H1 (cell line): ENCODE measurements at regions not wholly inside any gene's neighbourhood (a gene's known extent, or its start where the extent isn't known, plus 50 kb on each side); places are given as distances from the start of the nearest gene placed in this dataset.

Experiments
- CTCF ChIA-PET: fragments of 300-600 bp; sonication (Branson Sonifier 250); formaldehyde crosslinking; loops from one replicate; lab custom pipeline; 2021; ENCODE audit not compliant: partially characterized antibody; lab: Charles Lee
- POLR2A ChIA-PET: fragments of 300-600 bp; sonication (Branson Sonifier 250); formaldehyde crosslinking; loops from one replicate; lab custom pipeline; 2021; ENCODE audit warnings: inconsistent platforms; ENCODE audit not compliant: partially characterized antibody; lab: Charles Lee
- DNase-seq, 2 experiments: peaks; one replicate each; pipeline versions ENCODE4 v3.0.0 to v3.0.0-alpha.2; 2010 to 2022; ENCODE audit warnings: low spot score in 2 of 2, low read depth in 1 of 2, mixed read lengths in 1 of 2
- FAIRE-seq: peaks from 2 replicates; lab custom pipeline; 2011; peaks lifted over from hg19 to GRCh38; lab: Jason Lieb, UNC
- H2AFZ ChIP-seq: 2 replicates; pipeline ENCODE4 v1.8.1; 2012; ENCODE audit warnings: low read length, inconsistent platforms
- H2AK5ac ChIP-seq: 2 replicates; pipeline ENCODE4 v1.6.1; 2013; ENCODE audit warnings: low read depth, low read length
- H2BK120ac ChIP-seq: replicated peaks from 2 replicates; pipeline ENCODE3; 2013; ENCODE audit warnings: low read depth, low read length, inconsistent platforms
- H2BK12ac ChIP-seq: 2 replicates; pipeline ENCODE4 v1.6.1; 2013; ENCODE audit warnings: low read depth, low read length
- H2BK15ac ChIP-seq: 2 replicates; pipeline ENCODE4 v1.6.1; 2013; ENCODE audit warnings: low read length
- H2BK20ac ChIP-seq: 2 replicates; pipeline ENCODE4 v1.6.1; 2013; ENCODE audit warnings: low read length
- H2BK5ac ChIP-seq: 2 replicates; pipeline ENCODE4 v1.6.1; 2013; ENCODE audit warnings: low read depth, low read length
- H3K14ac ChIP-seq: 2 replicates; pipeline ENCODE4 v1.6.1; 2013; ENCODE audit warnings: inconsistent platforms; ENCODE audit not compliant: insufficient read length
- H3K18ac ChIP-seq: 2 replicates; pipeline ENCODE4 v1.6.1; 2013; ENCODE audit warnings: low read length; ENCODE audit errors: extremely low read depth
- H3K23ac ChIP-seq: 2 replicates; pipeline ENCODE4 v1.6.1; 2013; ENCODE audit warnings: inconsistent platforms; ENCODE audit not compliant: insufficient read length
- H3K23me2 ChIP-seq: 2 replicates; pipeline ENCODE4 v1.6.1; 2013; ENCODE audit warnings: low read depth, low read length
- H3K27ac ChIP-seq: 2 replicates; pipeline ENCODE4 v1.6.1; 2011; ENCODE audit warnings: low read depth, low read length, inconsistent platforms
- H3K27me3 ChIP-seq, 4 experiments: replicated peaks in 1 of 4; 1 replicate in 1 of 4; 2 replicates in 3 of 4; pipeline versions ENCODE4 v1.6.1 to v1.8.1; 2011 to 2013; ENCODE audit warnings: low read length in 3 of 4, mild to moderate bottlenecking in 3 of 4, inconsistent platforms in 2 of 4, mixed read lengths in 2 of 4, moderate library complexity in 1 of 4; ENCODE audit not compliant: control insufficient read depth in 3 of 4, insufficient read depth in 3 of 4; ENCODE audit errors: extremely low read depth in 1 of 4
- H3K36me3 ChIP-seq, 4 experiments: 2 replicates each; pipeline versions ENCODE4 v1.6.1 to v1.8.1; 2011 to 2013; ENCODE audit warnings: mild to moderate bottlenecking in 4 of 4, low read length in 3 of 4, moderate library complexity in 2 of 4, control low read depth in 1 of 4, inconsistent platforms in 1 of 4; ENCODE audit not compliant: insufficient read depth in 4 of 4, control insufficient read depth in 2 of 4
- H3K4ac ChIP-seq: replicated peaks from 2 replicates; pipeline ENCODE3; 2013; ENCODE audit warnings: low read length, low read depth, mixed read lengths, inconsistent platforms; ENCODE audit not compliant: insufficient read length
- H3K4me1 ChIP-seq, 4 experiments: replicated peaks in 1 of 4; 1 replicate in 1 of 4; 2 replicates in 3 of 4; pipeline versions ENCODE4 v1.6.1 to v1.8.1; 2011 to 2013; ENCODE audit warnings: low read length in 3 of 4, inconsistent platforms in 2 of 4, mixed read lengths in 1 of 4; ENCODE audit not compliant: insufficient read depth in 4 of 4, control insufficient read depth in 3 of 4
- H3K4me2 ChIP-seq, 2 experiments: 2 replicates each; pipeline versions ENCODE4 v1.6.1 to v1.8.1; 2011 to 2013; ENCODE audit warnings: low read depth in 2 of 2, low read length in 2 of 2, control low read depth in 1 of 2, inconsistent platforms in 1 of 2, mild to moderate bottlenecking in 1 of 2; ENCODE audit not compliant: insufficient read depth in 1 of 2
- H3K4me3 ChIP-seq, 4 experiments: fragments of 200-600, 300-600 bp in 1 of 4; sonication (generic), shearing (Covaris generic), sonication (Bioruptor Twin) in 1 of 4; 2 replicates each; pipeline versions ENCODE4 v1.5.1 to v1.8.1; 2011 to 2016; ENCODE audit warnings: low read length in 4 of 4, low read depth in 3 of 4, control low read depth in 2 of 4, inconsistent platforms in 2 of 4, mild to moderate bottlenecking in 2 of 4, mixed read lengths in 1 of 4, moderate library complexity in 1 of 4; ENCODE audit not compliant: insufficient read depth in 2 of 4; ENCODE audit errors: extremely low read depth in 1 of 4
- H3K56ac ChIP-seq: replicated peaks from 2 replicates; pipeline ENCODE3; 2013; ENCODE audit warnings: low read depth, mild to moderate bottlenecking, mixed read lengths, low read length, inconsistent platforms; ENCODE audit not compliant: insufficient read length
- H3K79me1 ChIP-seq: 2 replicates; pipeline ENCODE4 v1.6.1; 2013; ENCODE audit warnings: low read depth, low read length, control low read depth
- H3K79me2 ChIP-seq, 2 experiments: 2 replicates each; pipeline versions ENCODE4 v1.6.1 to v1.8.1; 2012 to 2013; ENCODE audit warnings: low read length in 2 of 2, mild to moderate bottlenecking in 2 of 2, inconsistent platforms in 1 of 2; ENCODE audit not compliant: insufficient read depth in 2 of 2, control insufficient read depth in 1 of 2
- H3K9ac ChIP-seq, 4 experiments: replicated peaks in 1 of 4; 1 replicate in 1 of 4; 2 replicates in 3 of 4; pipeline versions ENCODE4 v1.6.1 to v1.8.1; 2011 to 2013; ENCODE audit warnings: low read depth in 3 of 4, low read length in 3 of 4, control low read depth in 2 of 4, mild to moderate bottlenecking in 2 of 4, moderate library complexity in 2 of 4, inconsistent platforms in 1 of 4; ENCODE audit errors: extremely low read depth in 1 of 4
- H3K9me3 ChIP-seq, 2 experiments: 2 replicates each; pipeline versions ENCODE4 v1.6.1 to v1.8.1; 2012 to 2013; ENCODE audit warnings: mild to moderate bottlenecking in 2 of 2, moderate library complexity in 2 of 2, control low read depth in 1 of 2, inconsistent platforms in 1 of 2, low read depth in 1 of 2, low read length in 1 of 2, mixed read lengths in 1 of 2; ENCODE audit not compliant: insufficient read depth in 2 of 2
- H4K20me1 ChIP-seq, 2 experiments: replicated peaks in 1 of 2; 2 replicates each; pipeline versions ENCODE3 to v1.8.1; 2011 to 2013; ENCODE audit warnings: inconsistent platforms in 2 of 2, low read length in 2 of 2, mild to moderate bottlenecking in 1 of 2; ENCODE audit not compliant: insufficient read depth in 2 of 2, control insufficient read depth in 1 of 2
- H4K5ac ChIP-seq: 2 replicates; pipeline ENCODE4 v1.6.1; 2013; ENCODE audit warnings: low read length, low read depth, mixed read lengths, inconsistent platforms; ENCODE audit not compliant: insufficient read length
- H4K8ac ChIP-seq: 2 replicates; pipeline ENCODE4 v1.8.0; 2013; ENCODE audit warnings: mild to moderate bottlenecking, moderate library complexity, low read length, inconsistent platforms; ENCODE audit not compliant: insufficient read depth; ENCODE audit errors: extremely low read depth
- H4K91ac ChIP-seq: replicated peaks from 2 replicates; pipeline ENCODE3; 2013; ENCODE audit warnings: low read length, mixed read lengths, inconsistent platforms; ENCODE audit not compliant: insufficient read length
- ASH2L ChIP-seq: fragments of 200-600, 300-600 bp; sonication (generic); IDR thresholded peaks from one replicate; pipeline ENCODE4 v1.7.1; 2017; ENCODE audit warnings: low read length
- CHD1 ChIP-seq: IDR thresholded peaks from 2 replicates; pipeline ENCODE4 v1.6.1; 2012; ENCODE audit warnings: low read depth, low read length, improper control_type of control experiment
- FOSL1 ChIP-seq: IDR thresholded peaks from 2 replicates; pipeline ENCODE4 v1.6.1; 2011; ENCODE audit warnings: mild to moderate bottlenecking, low read depth, low read length, moderate library complexity; ENCODE audit not compliant: insufficient read depth
- KDM4A ChIP-seq: IDR thresholded peaks from one replicate; pipeline ENCODE4 v1.7.1; 2012; ENCODE audit warnings: low read depth, mild to moderate bottlenecking, moderate library complexity, low read length, inconsistent platforms; ENCODE audit not compliant: severe bottlenecking
- PHF8 ChIP-seq: fragments of 200-600 bp; sonication (generic); conservative IDR thresholded peaks from 2 replicates; pipeline ENCODE4 v1.7.1; 2012; ENCODE audit warnings: low read depth, mild to moderate bottlenecking, inconsistent platforms, low read length, moderate library complexity
- SIX5 ChIP-seq: IDR thresholded peaks from 2 replicates; pipeline ENCODE4 v1.6.1; 2011; ENCODE audit warnings: mild to moderate bottlenecking, low read depth, low read length
- SP2 ChIP-seq: IDR thresholded peaks from 2 replicates; pipeline ENCODE4 v1.6.1; 2012; ENCODE audit warnings: mild to moderate bottlenecking, low read length, inconsistent platforms
- ZNF274 ChIP-seq: IDR thresholded peaks from 2 replicates; pipeline ENCODE4 v1.7.0; 2012; ENCODE audit warnings: low read length, borderline replicate concordance; ENCODE audit errors: extremely low read depth
- WGBS, 2 experiments: shearing (Covaris generic) in 1 of 2; methylation state at CpG; one replicate each; pipeline versions ENCODE4 v1.1.6 to v1.1.7; 2013 to 2015; ENCODE audit warnings: low lambda C conversion rate in 2 of 2, mixed read lengths in 2 of 2, inconsistent platforms in 1 of 2, low coverage in 1 of 2, missing lambda C conversion rate in 1 of 2; ENCODE audit not compliant: insufficient replicate concordance in 2 of 2, insufficient coverage in 1 of 2, insufficient read length in 1 of 2; ENCODE audit errors: extremely low coverage in 1 of 2, missing lambda C conversion rate in 1 of 2; 5-methylcytosine and 5-hydroxymethylcytosine counted together

DNA sequence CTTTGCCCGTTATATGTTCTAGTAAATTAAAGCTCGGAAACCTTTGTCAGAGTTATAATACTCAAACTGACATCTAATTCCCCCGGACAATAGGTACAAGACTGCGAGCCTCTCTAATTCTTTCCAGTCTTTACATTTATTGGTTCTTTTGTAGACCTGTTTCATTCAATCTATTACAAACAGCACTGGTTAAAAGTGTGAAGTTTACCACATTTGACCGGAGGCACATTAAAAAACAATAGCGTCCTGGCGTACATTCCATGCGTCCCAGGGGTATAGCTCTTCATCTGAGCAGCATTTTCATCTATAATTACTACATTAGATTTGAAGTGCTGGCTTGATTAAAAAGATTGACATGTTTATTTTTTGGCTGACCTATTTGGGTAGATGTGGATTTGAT is 49.9 kb upstream of the TENM3 start:
- DNase-seq, result no peak
- H3K36me3 ChIP-seq, result no peaks in the 10 kb centered on the region; a peak in 1 of 8 replicates
- no peak overlapping the region for H2BK5ac ChIP-seq
- no peak overlapping the region for H3K18ac ChIP-seq
- peaks cover 4% of the 10 kb centered on the region for H3K79me1 ChIP-seq
- H2BK120ac ChIP-seq, result no peak overlapping the region
- no peak overlapping the region for H3K14ac ChIP-seq
- no peak for FAIRE-seq
- no peak overlapping the region for H2BK15ac ChIP-seq
- 94% methylated on average over 8 of the region's 8 CpGs; no CpG with 5 or more reads in 1 of the 2 experiments for WGBS, 2 experiments
- no peak overlapping the region for H3K4ac ChIP-seq
- H4K5ac ChIP-seq, result no peak overlapping the region
- peaks cover 0 to 19% of the 10 kb centered on the region in 2 experiments; a peak in 2 of 4 replicates for H3K79me2 ChIP-seq
- no peak overlapping the region for H4K8ac ChIP-seq
- ChIA-PET CTCF (no interaction called here), POLR2A (no interaction called here)
- peaks cover 0 to 4% (median 2%) of the 10 kb centered on the region in 4 experiments; a peak in 2 of 7 replicates for H3K4me1 ChIP-seq
- H4K91ac ChIP-seq, result no peak overlapping the region
- peaks cover 0 to 4% of the 10 kb centered on the region in 2 experiments for H4K20me1 ChIP-seq
- H3K9ac ChIP-seq, result no peak overlapping the region
- H3K56ac ChIP-seq, result no peak overlapping the region
- no peak overlapping the region for H3K4me3 ChIP-seq
- H3K9me3 ChIP-seq, result no peaks in the 10 kb centered on the region
- no peak overlapping the region for H3K23ac ChIP-seq
- no peak overlapping the region for H3K4me2 ChIP-seq
- H2AFZ ChIP-seq, result no peak overlapping the region
- H3K27me3 ChIP-seq, result no peaks in the 10 kb centered on the region
- no peak overlapping the region for H2BK20ac ChIP-seq
- H2BK12ac ChIP-seq, result no peak overlapping the region
- no peaks in the 10 kb centered on the region for H3K23me2 ChIP-seq
- H3K27ac ChIP-seq, result no peak overlapping the region
- no peak overlapping the region for H2AK5ac ChIP-seq
- no peak for TF ChIP-seq ZNF274
- no peak for TF ChIP-seq PHF8
- no peak for TF ChIP-seq SIX5
- TF ChIP-seq ASH2L, result no peak
- no peak for TF ChIP-seq SP2
- no peak for TF ChIP-seq CHD1
- TF ChIP-seq KDM4A, result no peak
- no peak for TF ChIP-seq FOSL1
